AG09309 (cell line): ENCODE measurements at regions not wholly inside any gene's neighbourhood (a gene's known extent, or its start where the extent isn't known, plus 50 kb on each side); places are given as distances from the start of the nearest gene placed in this dataset.

Source experiments
- DNase-seq: peaks from one replicate; pipeline ENCODE4 v3.0.0-alpha.2; 2010; ENCODE audit warnings: low read depth
- H3K4me3 ChIP-seq: 2 replicates; pipeline ENCODE4 v1.5.1; 2011; ENCODE audit warnings: mild to moderate bottlenecking, low read depth, low read length, moderate library complexity; ENCODE audit not compliant: control insufficient read depth
- TF ChIP-seq, protein P1 (sequence below): IDR thresholded peaks from 2 replicates; pipeline ENCODE4 v1.5.1; 2011; ENCODE audit warnings: mild to moderate bottlenecking, low read depth, low read length, inconsistent platforms; ENCODE audit not compliant: insufficient read depth, control insufficient read depth; ENCODE audit errors: missing control alignments

DNA sequence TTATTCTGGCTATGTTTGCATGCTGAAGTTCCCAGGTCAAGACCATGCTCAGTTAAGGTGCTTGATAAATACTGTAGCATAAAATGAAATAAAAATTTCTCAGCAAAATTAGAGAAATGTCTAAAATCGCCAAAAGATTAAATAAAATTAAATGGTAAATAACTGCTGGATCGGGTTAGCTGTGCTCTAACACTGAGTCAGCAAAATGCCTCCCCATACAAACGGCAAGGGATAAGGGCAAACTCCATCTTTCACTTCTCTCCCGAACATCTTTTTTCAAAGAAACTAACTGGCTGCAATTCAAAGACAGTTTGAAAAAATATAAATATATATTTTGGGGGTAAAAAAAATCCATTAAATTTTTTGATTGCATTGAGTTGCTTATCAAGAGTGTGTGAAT, 162.2 kb upstream of the ZFHX3 start:
- DNase-seq: no peak
- no peak overlapping the region for H3K4me3 ChIP-seq

DNA sequence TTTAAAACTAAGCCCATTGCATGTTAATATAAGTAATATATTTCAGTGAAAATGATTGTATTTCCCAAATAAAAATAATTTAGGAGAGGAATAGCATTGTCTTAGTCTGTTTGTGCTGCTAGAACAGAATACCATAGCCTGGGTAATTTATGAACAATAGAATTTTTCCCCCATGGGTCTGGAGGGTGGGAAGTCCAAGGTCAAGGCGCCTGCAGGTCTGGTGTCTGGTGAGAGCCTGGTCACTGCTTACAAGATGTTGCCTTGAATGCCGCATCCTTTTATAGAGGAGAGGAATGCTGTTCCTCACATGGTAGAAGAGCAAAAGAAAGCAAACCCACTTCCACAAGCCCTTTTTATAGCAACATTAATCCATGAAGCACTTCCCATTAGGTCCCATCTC, 161.3 kb upstream of the ZFHX3 start:
- DNase-seq: no peak
- no peak overlapping the region for H3K4me3 ChIP-seq
- TF ChIP-seq, protein P1, sequence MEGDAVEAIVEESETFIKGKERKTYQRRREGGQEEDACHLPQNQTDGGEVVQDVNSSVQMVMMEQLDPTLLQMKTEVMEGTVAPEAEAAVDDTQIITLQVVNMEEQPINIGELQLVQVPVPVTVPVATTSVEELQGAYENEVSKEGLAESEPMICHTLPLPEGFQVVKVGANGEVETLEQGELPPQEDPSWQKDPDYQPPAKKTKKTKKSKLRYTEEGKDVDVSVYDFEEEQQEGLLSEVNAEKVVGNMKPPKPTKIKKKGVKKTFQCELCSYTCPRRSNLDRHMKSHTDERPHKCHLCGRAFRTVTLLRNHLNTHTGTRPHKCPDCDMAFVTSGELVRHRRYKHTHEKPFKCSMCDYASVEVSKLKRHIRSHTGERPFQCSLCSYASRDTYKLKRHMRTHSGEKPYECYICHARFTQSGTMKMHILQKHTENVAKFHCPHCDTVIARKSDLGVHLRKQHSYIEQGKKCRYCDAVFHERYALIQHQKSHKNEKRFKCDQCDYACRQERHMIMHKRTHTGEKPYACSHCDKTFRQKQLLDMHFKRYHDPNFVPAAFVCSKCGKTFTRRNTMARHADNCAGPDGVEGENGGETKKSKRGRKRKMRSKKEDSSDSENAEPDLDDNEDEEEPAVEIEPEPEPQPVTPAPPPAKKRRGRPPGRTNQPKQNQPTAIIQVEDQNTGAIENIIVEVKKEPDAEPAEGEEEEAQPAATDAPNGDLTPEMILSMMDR: no peak

More for the DNA sequence above, 162.2 kb upstream of the ZFHX3 start:
- TF ChIP-seq, protein P1: no peak

DNA sequence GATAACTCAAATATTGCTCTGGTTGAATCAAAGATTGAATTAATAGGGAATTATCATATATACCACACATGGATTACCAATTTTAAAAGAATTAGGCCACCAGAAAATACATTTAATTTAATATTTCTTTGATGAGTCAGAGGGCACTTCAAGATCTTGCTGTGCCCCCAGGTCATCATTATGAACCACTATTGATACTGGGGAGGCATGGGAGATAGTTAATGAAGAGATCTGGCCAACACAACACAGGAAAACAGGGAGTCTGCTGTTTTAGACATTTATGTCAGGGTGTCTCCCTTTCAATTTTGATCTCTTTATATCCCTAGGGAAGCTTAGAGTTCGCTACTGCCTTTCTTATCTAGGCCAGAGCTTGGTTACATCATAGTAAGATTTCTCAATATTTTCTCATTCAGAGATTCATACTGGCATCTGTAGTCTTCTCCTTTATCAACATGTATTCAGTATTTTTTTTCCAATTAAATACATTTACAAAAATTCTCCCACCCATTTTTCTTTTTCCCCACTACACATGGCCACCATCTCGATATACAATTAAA, 158.3 kb upstream of the ZFHX3 start:
- DNase-seq: no peak
- no peak overlapping the region for H3K4me3 ChIP-seq
- TF ChIP-seq, protein P1: no peak

DNA sequence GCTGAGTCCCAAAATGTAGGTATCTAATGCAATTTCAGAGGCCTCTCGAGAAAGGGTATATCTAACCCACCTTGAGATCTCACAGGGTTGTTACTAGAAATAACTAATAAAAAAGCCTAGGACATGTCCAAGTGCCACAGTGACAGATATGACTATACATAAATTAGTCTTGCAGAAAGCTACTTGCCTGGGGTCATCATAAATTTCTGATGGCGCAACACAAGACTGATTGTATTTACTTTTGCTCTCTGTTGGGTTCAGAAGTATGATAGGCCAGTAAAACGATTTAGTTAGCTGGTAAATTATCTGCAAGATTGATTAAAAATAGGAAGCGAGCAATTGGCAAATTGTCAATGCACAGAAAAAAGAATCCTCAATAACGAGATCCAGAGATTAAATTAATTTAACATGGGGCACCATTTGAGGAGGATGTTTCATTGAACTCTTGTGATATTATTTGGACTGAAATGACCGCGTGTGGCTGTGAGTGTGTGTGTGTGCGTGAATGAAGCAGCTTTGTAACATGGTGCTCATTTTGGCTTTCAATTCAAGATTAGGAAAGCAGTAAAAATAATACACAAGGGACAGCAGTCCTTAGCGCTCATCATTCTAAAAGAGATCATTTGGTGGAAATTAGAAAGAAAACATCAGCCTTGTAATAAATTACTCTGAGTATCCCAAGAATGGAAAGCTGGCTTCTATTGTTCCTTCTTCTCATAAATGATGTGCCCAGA, 157.4 kb upstream of the ZFHX3 start:
- no peak for DNase-seq
- no peak overlapping the region for H3K4me3 ChIP-seq
- TF ChIP-seq, protein P1: no peak

DNA sequence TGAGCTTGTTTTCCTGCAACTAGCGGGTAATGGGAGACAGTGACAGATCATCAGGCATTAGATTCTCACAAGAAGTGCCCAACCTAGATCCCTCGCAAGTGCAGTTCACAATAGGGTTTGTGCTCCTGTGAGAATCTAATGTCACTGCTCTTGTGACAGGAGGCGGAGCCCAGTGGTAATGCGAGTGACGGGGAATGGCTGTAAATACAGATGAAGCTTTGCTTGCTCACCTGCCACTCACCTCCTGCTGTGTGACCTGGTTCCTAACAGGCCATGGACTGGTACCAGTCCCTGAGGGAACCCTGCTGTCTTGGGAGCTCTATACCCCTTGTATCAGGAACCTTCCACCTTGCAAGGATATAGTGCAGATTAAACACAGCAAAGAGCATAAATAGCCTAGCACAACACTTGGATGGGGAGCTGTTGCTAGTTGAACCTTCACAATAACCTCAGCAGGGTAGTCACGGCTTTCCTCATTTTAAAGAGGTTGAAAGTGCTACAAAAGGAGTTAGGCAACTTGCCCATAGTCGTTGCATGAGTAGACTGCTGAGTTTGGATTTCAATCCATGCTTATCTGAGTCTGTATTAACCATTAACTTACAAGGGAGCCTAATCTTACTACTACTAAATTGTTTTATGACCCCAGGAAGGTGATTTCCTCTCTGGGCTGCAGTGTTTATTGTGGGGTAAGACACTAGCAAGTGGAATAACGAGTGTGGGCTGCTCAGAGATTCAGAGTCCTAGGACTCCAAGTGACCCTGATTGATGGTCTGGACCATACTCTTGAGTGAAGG, 156.6 kb upstream of the ZFHX3 start:
- H3K4me3 ChIP-seq: no peak overlapping the region
- TF ChIP-seq, protein P1: no peak
- DNase-seq: no peak

DNA sequence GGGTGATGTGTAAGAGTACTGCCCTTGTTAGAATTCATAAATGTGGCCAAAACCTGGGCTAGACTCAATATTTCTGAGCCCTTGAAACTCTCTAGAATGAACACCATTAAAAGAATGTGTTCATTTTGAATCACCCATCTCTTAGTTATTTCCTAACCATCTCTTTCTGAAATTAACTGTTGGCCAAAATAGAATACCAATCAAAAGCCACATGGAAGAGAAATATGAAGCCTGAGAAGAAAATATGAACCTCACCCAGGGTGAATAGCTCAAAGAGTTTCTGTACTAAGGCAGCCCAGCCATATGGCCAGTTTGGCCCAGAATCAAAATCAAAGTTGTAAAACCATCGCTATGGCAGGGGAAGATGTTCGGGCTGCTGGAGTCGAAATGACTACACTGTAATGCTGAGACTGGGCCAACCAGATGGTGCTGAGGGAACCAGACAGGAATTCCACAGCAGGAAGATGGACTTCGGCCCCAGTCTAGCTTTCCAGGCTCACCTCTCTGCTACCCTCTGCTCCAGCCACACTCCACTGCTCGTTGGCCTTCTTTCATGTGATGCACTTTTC, 154.3 kb upstream of the ZFHX3 start:
- H3K4me3 ChIP-seq: no peak overlapping the region
- TF ChIP-seq, protein P1: no peak
- DNase-seq: peak; percentile 98
